ENCODE measurements at regions not wholly inside any gene's neighbourhood (a gene's known extent, or its start where the extent isn't known, plus 50 kb on each side); places are given as distances from the start of the nearest gene placed in this dataset.

GRCh38 chr16:7074715-7075114 lies 257.9 kb upstream of the RBFOX1 start:
- no peak for TF ChIP-seq CTCF (IDR thresholded peaks at IDR 0.05; ENCODE audit: insufficient read depth, low read depth, low read length, missing control alignments)
- H3K4me3 ChIP-seq (ENCODE audit: low read length): no peak overlapping the region
- DNase-seq (ENCODE audit: low read depth): no peak

- DNase-seq (ENCODE audit: low read depth): no peak
- TF ChIP-seq CTCF (IDR thresholded peaks at IDR 0.05; ENCODE audit: insufficient read depth, low read depth, low read length, missing control alignments): no peak
Observed at GRCh38 chr16:7057458-7057857, 275.2 kb upstream of the RBFOX1 start.

GRCh38 chr16:7055443-7055842 lies 277.2 kb upstream of the RBFOX1 start:
- H3K4me3 ChIP-seq (ENCODE audit: low read length): no peak overlapping the region
- no peak for TF ChIP-seq CTCF (IDR thresholded peaks at IDR 0.05; ENCODE audit: insufficient read depth, low read depth, low read length, missing control alignments)
- no peak for DNase-seq (ENCODE audit: low read depth)

More at GRCh38 chr16:7057458-7057857, 275.2 kb upstream of the RBFOX1 start:
- H3K4me3 ChIP-seq (ENCODE audit: low read length): no peak overlapping the region

- no peak for DNase-seq (ENCODE audit: low read depth)
- TF ChIP-seq CTCF (IDR thresholded peaks at IDR 0.05; ENCODE audit: insufficient read depth, low read depth, low read length, missing control alignments): no peak
- H3K4me3 ChIP-seq (ENCODE audit: low read length): no peak overlapping the region
Observed at GRCh38 chr16:7051591-7052349, 280.9 kb upstream of the RBFOX1 start.

- TF ChIP-seq CTCF (IDR thresholded peaks at IDR 0.05; ENCODE audit: insufficient read depth, low read depth, low read length, missing control alignments): no peak
- H3K4me3 ChIP-seq (ENCODE audit: low read length): no peak overlapping the region
- DNase-seq (ENCODE audit: low read depth): no peak
Observed at GRCh38 chr16:7044331-7044730, 288.3 kb upstream of the RBFOX1 start.

- DNase-seq (ENCODE audit: low read depth): no peak
- no peak for TF ChIP-seq CTCF (IDR thresholded peaks at IDR 0.05; ENCODE audit: insufficient read depth, low read depth, low read length, missing control alignments)
- no peak overlapping the region for H3K4me3 ChIP-seq (ENCODE audit: low read length)
Observed at GRCh38 chr16:7038475-7038874, 294.2 kb upstream of the RBFOX1 start.

- DNase-seq (ENCODE audit: low read depth): no peak
- H3K4me3 ChIP-seq (ENCODE audit: low read length): no peak overlapping the region
- no peak for TF ChIP-seq CTCF (IDR thresholded peaks at IDR 0.05; ENCODE audit: insufficient read depth, low read depth, low read length, missing control alignments)
Observed at GRCh38 chr16:7037495-7037894, 295.1 kb upstream of the RBFOX1 start.

Data from epithelial cell of esophagus (primary cell).